ENCODE measurements at regions not wholly inside any gene's neighbourhood (a gene's known extent, or its start where the extent isn't known, plus 50 kb on each side); places are given as distances from the start of the nearest gene placed in this dataset.

DNA sequence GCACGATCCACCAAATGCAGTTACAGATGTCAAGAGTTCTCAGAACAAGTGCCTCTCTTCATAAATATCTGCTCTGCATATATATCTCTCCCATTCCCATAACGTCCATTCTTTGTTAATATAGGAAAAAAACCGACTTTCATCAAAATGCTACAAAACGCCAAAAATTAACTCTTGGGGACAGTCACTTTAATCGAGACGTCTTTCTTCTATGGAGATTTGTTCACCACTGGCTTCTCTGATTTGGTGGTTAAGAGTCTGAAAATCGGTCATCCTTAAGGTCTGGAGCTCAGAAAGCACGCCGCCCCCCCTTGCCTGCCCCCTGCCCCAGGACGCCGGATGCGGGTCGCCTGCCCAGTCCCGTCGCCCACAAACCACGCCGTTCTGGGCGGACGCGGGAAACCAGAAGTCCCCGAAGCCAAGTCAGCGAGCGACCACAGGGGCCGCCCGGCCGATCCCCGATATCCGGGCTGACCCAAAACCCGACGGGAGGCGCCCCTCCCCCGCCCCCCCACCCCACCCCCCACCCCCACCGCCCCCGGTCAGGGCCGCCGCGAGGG, 252.7 kb downstream of the TJP1 start:
- TF ChIP-seq, protein P1, sequence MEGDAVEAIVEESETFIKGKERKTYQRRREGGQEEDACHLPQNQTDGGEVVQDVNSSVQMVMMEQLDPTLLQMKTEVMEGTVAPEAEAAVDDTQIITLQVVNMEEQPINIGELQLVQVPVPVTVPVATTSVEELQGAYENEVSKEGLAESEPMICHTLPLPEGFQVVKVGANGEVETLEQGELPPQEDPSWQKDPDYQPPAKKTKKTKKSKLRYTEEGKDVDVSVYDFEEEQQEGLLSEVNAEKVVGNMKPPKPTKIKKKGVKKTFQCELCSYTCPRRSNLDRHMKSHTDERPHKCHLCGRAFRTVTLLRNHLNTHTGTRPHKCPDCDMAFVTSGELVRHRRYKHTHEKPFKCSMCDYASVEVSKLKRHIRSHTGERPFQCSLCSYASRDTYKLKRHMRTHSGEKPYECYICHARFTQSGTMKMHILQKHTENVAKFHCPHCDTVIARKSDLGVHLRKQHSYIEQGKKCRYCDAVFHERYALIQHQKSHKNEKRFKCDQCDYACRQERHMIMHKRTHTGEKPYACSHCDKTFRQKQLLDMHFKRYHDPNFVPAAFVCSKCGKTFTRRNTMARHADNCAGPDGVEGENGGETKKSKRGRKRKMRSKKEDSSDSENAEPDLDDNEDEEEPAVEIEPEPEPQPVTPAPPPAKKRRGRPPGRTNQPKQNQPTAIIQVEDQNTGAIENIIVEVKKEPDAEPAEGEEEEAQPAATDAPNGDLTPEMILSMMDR (IDR thresholded peaks at IDR 0.05): no peak
- no peak for TF ChIP-seq POLR2A (IDR thresholded peaks at IDR 0.05)
